GM19328 (cell line): ENCODE measurements at regions not wholly inside any gene's neighbourhood (a gene's known extent, or its start where the extent isn't known, plus 50 kb on each side); places are given as distances from the start of the nearest gene placed in this dataset.

Experiments
- ATAC-seq: cut with Tn5 transposase; IDR thresholded peaks from one replicate; pipeline ENCODE4 v1.9.1; 2021; ENCODE audit warnings: mild to moderate bottlenecking, moderate library complexity; ENCODE audit not compliant: unreplicated experiment

DNA sequence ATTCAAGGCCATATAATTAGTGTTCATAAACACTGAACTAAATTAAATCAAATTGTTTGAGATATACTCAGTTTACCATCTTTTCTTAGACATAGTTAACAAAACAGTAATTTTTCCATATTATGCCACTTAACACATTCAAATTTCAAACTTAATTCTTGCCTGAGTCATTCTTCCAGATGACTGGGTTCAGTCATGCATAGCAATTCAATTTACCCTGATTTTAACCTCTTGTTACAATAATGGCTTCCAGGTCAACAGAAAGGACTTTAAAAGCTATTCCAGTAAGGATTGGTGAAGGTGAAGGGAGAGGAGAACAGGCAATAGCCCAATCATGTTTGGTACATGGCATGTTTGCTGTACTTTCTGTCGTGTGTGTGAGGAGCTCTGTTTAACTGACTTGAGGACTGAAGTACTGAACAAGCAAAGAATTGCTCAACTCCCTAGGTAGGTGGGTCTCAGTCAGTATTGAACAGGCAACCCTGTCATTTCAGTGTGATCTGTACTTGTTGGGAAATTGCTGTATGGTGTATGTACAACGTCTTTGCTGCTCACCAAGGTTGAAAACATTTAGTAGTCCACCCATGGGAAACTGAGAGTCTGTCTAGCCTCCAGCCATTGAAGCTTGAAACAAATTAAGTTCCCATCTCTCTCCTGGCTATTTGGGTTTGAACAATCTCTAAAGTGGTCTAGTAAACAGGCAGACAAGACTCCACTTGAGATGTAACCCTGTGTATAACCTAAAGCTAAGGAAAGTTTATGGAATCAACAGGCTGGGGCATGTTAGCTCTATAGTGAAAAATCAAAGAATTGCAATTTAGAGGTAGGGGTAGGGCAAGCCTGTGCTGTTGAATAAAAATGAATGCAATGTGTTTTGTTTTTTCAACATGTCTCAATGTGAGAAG is 327.2 kb downstream of the BTG1 start:
- ATAC-seq = no peak

DNA sequence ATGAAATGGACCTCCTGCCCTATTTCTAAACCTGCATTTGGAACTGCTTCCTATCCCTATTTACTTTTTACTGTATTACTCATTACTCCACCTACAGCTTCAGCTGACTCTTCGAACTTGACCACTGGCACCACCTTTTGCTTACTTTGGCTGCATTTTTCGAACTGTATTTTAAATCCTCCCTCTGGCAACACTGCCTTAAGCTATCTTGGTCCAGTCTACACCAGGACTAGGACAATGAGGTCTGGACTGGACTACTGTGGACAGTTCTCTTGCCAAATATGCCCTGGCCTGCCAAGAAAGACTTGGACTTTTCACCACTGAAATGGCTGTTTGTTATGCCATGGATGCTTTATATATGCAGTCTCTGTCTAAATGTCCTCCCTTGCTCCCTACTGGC is 328.1 kb downstream of the BTG1 start:
- no peak for ATAC-seq

DNA sequence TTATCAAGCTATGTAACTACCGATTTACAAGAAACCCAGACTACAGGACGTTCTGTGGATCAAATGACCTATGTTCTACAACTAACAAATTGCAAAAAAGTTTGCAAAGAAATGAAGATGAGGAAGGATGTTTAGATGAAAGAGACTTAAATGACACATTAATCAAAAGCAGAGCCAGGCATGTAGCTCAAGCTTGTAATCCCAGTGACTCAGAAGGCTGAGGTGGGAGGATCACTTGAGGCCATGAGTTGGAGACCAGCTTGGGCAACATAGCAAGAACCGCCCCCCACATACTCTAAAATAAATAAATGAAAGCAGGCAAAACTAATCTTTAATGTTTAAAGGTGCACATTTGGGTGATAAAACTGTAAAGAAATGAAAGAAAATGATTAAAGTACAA is 331.9 kb downstream of the BTG1 start:
- no peak for ATAC-seq

DNA sequence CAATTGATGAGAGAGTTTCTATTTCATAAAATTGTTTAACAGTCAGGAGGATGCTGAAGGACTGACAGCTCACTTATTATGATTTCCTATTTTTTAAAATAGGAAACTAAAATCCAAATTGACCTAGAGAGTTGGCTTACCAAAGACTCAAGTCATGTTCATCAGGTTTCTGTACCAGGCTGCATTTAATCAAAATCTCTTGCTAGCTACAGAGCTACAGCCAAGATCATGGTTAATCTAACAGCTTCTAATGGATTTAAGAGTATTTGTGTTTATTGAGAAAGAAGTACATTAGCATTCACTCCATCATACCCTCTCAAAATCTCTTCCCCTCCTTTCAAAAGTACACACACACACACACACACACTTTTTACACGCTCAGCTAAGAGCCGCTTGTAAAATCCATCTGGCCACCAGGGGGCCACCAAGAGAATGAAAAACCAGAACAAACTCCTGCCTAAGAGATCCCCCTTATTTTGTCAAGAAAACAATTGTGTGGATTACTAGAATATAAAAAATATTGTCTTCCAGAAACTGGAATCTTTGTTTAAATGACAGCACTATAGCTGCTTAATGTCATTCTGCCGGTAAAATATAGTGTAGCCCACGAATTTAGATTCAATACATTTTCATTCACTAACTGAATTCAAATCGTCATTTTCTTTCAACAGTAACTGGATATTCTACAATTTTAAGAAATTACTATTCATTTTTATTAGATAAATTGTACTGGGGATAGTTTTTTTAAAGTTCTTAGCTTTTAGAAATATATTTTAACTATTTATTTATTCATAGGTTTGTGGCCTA is 334.0 kb downstream of the BTG1 start:
- peak; percentile 75 for ATAC-seq

- ATAC-seq = no peak
Observed at GRCh38 chr12:91810531-91811451, 334.9 kb downstream of the BTG1 start.

DNA sequence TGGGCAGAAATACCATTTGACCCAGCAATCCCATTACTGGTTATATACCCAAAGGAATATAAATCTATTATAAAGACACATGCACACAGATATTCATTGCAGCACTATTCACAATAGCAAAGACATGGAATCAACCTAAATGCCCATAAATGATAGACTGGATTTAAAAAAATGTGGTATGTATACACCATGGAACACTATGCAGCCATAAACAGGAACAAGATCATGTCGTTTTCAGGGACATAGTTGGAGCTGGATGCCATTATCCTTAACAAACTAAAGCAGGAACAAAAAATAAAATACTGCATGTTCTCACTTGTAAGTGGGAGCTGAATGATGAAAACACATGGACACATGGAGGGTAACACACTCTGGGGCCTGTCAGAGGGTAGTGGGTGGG is 335.6 kb downstream of the BTG1 start:
- ATAC-seq = no peak

GRCh38 chr12:91805031-91805430 is 340.6 kb downstream of the BTG1 start:
- no peak for ATAC-seq

GRCh38 chr12:91804533-91804932 is 341.1 kb downstream of the BTG1 start:
- ATAC-seq = no peak

DNA sequence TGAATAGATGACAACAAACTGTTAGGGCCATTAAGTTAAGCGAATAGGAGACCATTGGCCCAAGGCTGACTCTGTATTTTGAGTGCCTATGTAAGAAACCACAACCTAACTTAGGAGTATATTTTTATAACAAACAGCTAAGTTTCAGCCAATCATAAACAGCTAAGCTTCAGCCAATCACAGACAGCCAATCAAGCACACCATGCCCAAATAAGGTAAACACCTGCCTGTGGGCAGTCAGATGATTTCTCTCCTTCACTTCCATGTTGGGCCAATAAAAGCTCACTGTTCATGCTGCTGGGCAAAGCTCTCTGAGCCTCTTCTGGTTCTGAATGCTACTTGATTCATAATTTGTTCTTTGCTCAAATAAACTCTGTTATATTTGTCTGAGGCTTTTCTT is 344.6 kb downstream of the BTG1 start:
- ATAC-seq = no peak

DNA sequence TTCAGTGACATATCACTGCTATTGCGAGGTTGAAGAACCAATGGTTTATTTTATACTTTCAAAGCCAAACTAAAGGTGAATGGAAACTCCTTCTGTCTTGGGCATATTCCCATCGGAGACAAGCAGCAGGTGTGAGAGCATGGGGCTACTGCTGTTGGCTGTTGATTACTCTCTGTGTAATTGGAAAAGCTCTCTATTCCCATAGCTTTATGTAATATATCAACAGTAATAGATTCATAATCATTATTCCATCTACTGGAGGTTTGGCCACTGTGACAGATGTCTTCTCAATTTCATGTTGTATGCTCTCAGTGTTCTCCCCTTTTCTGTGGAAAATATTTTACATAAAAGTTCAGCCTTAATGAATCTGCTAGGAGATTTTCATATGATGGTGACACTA is 352.0 kb downstream of the BTG1 start:
- ATAC-seq = no peak

DNA sequence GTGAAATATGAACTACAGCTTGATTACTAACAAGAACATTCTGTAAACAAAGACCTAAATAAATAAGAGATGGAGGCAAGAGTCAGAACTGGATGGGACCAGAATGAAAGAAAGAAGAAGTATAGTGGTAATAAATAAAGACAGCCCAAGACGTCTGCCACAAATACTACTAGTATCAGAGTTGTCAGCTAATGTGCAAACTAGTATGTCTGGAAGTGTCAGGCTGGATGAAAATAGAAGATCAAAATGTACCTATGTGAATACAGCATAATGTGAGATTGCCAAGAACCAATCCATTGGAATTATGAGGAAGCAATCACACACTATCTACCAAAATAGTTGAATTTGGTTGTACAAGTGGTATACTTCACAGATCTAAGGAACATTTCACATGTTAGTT is 353.0 kb downstream of the BTG1 start:
- ATAC-seq = no peak

DNA sequence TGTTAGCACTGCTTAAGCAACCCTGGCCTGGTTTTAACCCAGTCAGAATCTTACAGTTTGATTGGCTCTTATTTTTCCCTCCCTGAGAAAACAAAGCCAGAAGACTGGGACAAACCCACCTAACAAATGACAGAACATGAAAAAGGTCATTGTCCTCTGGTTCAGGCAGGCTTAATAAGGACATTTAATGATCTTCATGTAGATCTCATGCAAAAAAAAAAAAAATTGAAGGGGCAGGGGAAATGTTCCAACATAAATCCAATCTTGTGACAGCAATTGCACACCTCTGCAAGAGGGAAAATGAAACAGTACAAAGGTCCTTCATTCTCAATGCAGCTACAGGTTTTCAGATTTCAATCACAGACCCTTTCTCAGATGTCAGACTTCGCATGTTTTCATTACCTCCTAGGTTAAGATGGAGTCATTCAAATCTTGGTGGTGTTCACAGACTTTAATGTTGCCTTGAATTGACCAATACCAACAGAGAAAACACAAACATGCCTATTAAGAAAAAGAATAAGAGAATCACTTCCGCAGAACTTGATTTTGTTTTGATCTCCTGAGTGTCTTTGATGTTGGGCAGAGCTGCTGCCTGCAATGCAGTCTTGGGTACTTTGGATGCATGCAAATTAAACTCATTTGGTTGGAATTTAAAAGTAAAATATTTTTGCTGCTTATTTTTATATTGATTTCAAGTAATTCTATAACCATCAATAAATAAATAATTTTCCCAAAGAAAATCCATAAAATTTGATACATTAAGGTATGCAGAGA is 359.0 kb downstream of the BTG1 start:
- no peak for ATAC-seq

GRCh38 chr12:91785655-91786498 is 359.8 kb downstream of the BTG1 start:
- ATAC-seq = no peak

- no peak for ATAC-seq
Observed at GRCh38 chr12:91781114-91781513, 364.5 kb downstream of the BTG1 start.

GRCh38 chr12:91778938-91779400 is 366.7 kb downstream of the BTG1 start:
- peak; percentile 77 for ATAC-seq

- ATAC-seq = peak; percentile 48
Observed at GRCh38 chr12:91778091-91778832, 367.4 kb downstream of the BTG1 start.

GRCh38 chr12:91777268-91777992 is 368.2 kb downstream of the BTG1 start:
- ATAC-seq = no peak

DNA sequence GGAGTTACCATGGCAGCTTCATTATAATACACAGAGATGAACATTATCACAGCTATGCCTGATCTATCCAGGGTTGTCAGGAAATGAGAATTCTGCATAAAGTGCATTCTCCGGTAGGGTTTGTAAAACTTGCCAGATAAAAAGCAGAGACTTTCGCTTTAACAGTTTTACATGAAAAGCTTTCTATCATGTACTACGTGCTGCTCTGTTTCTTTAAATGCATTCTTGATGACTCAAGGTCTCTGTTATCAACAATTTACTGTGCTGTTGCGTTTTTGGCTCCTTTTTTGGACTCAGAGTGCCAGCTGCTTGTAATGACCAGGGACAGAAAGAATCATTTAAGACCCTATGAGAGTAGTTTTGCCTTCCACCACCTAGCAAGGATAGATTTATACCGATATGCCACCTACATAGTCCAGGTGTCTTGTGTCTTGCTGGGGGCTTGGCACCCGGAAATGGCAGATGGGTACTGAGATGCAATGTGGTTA is 371.2 kb downstream of the BTG1 start:
- no peak for ATAC-seq
